ENCODE measurements at regions not wholly inside any gene's neighbourhood (a gene's known extent, or its start where the extent isn't known, plus 50 kb on each side); places are given as distances from the start of the nearest gene placed in this dataset.

DNA sequence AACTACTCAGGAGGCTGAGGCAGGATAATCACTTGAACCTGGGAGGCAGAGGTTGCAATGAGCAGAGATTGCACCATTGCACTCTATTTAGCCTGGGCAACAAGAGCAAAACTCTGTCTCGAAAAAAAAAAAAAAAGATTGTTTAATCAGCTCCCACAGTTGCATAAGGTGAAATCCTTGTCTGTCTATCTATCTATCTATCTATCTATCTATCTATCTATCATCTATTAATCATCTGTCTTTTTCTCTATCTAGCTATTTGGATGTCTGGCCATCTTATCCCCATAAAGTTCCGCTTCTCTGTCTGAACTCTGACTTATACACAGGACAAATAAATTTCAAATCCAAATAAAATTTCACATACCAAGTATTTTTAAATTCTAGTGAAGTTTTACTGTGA, 223.2 kb upstream of the PGRMC2 start:
- TF ChIP-seq POLR2A (IDR thresholded peaks at IDR 0.05) (no peak), EP300 (IDR thresholded peaks at IDR 0.05) (no peak), POLR2AphosphoS5 (IDR thresholded peaks at IDR 0.05) (no peak)
- TF ChIP-seq, protein P1, sequence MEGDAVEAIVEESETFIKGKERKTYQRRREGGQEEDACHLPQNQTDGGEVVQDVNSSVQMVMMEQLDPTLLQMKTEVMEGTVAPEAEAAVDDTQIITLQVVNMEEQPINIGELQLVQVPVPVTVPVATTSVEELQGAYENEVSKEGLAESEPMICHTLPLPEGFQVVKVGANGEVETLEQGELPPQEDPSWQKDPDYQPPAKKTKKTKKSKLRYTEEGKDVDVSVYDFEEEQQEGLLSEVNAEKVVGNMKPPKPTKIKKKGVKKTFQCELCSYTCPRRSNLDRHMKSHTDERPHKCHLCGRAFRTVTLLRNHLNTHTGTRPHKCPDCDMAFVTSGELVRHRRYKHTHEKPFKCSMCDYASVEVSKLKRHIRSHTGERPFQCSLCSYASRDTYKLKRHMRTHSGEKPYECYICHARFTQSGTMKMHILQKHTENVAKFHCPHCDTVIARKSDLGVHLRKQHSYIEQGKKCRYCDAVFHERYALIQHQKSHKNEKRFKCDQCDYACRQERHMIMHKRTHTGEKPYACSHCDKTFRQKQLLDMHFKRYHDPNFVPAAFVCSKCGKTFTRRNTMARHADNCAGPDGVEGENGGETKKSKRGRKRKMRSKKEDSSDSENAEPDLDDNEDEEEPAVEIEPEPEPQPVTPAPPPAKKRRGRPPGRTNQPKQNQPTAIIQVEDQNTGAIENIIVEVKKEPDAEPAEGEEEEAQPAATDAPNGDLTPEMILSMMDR (IDR thresholded peaks at IDR 0.05) = no peak

Measured in suprapubic skin (tissue), 4 donors.